Esophagus muscularis mucosa (tissue), 4 donors: ENCODE measurements at regions not wholly inside any gene's neighbourhood (a gene's known extent, or its start where the extent isn't known, plus 50 kb on each side); places are given as distances from the start of the nearest gene placed in this dataset.

Source experiments
- EP300 ChIP-seq: sonication (generic); formaldehyde crosslinking; IDR thresholded peaks from one replicate; pipeline ENCODE4 v1.6.1; 2017; ENCODE audit warnings: antibody characterized with exemption
- POLR2AphosphoS5 ChIP-seq, 2 donors: sonication (generic); formaldehyde crosslinking; IDR thresholded peaks; one replicate each; pipeline ENCODE4 v1.6.1; 2017; ENCODE audit warnings: antibody characterized with exemption in 2 of 2
- TF ChIP-seq, protein P1 (sequence below), 3 experiments: fragments of 200-600 bp in 2 of 3; fragments of 450-650 bp in 1 of 3; sonication (generic) in 2 of 3; IDR thresholded peaks; one replicate each; pipeline ENCODE4 v1.5.1; 2017 to 2019; ENCODE audit warnings: antibody characterized with exemption in 3 of 3, mild to moderate bottlenecking in 2 of 3, moderate library complexity in 1 of 3

DNA sequence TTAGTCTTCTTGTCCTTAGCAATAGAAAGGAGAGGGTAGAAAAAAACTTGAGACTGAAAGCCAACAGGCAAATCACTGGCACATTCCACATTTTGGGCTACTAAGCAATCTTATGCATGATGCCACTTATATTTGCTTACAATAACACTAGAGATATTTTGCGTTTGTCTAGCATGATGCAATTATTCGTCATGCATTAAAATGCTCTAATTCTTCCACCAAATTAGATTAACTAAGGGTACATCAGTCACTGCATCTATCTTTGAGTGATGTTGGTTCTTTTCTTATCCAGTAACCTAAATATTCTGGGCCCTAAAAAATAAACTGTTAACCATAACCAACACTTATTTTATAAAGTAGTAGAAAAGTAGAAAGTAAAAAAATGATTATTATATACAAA, 1311.7 kb upstream of the CDH2 start:
- TF ChIP-seq, protein P1, sequence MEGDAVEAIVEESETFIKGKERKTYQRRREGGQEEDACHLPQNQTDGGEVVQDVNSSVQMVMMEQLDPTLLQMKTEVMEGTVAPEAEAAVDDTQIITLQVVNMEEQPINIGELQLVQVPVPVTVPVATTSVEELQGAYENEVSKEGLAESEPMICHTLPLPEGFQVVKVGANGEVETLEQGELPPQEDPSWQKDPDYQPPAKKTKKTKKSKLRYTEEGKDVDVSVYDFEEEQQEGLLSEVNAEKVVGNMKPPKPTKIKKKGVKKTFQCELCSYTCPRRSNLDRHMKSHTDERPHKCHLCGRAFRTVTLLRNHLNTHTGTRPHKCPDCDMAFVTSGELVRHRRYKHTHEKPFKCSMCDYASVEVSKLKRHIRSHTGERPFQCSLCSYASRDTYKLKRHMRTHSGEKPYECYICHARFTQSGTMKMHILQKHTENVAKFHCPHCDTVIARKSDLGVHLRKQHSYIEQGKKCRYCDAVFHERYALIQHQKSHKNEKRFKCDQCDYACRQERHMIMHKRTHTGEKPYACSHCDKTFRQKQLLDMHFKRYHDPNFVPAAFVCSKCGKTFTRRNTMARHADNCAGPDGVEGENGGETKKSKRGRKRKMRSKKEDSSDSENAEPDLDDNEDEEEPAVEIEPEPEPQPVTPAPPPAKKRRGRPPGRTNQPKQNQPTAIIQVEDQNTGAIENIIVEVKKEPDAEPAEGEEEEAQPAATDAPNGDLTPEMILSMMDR (IDR thresholded peaks at IDR 0.05) = no peak
- TF ChIP-seq POLR2AphosphoS5 (IDR thresholded peaks at IDR 0.05) (no peak), EP300 (no peak)
